Rectal smooth muscle tissue (tissue), 1 donor: ENCODE measurements at regions not wholly inside any gene's neighbourhood (a gene's known extent, or its start where the extent isn't known, plus 50 kb on each side); places are given as distances from the start of the nearest gene placed in this dataset.
A peak's percentile ranks its signal among the peaks of the same experiment; 100 is the strongest.

Experiments
- H3K27ac ChIP-seq: one replicate; pipeline ENCODE4 v1.7.0; 2013; ENCODE audit warnings: low read depth, low read length, inconsistent platforms
- H3K27me3 ChIP-seq: one replicate; pipeline ENCODE4 v1.7.0; 2013; ENCODE audit warnings: low read length; ENCODE audit not compliant: control insufficient read depth, insufficient read depth
- H3K36me3 ChIP-seq: one replicate; pipeline ENCODE4 v1.7.0; 2013; ENCODE audit warnings: low read length; ENCODE audit not compliant: control insufficient read depth, insufficient read depth
- H3K4me1 ChIP-seq: one replicate; pipeline ENCODE4 v1.7.0; 2013; ENCODE audit warnings: low read length; ENCODE audit not compliant: control insufficient read depth, insufficient read depth
- H3K4me3 ChIP-seq: one replicate; pipeline ENCODE4 v1.7.0; 2013; ENCODE audit warnings: low read length
- H3K9ac ChIP-seq: one replicate; pipeline ENCODE4 v1.7.0; 2013; ENCODE audit warnings: low read length

GRCh38 chr11:116473206-116473769 lies 299.5 kb downstream of the BUD13 start:
- Histone ChIP-seq H3K4me1 (peaks cover 20% of the 10 kb centered on the region), H3K27me3 (no peaks in the 10 kb centered on the region), H3K27ac (peak overlapping the region; percentile 82), H3K4me3 (no peak overlapping the region), H3K36me3 (no peaks in the 10 kb centered on the region), H3K9ac (no peak overlapping the region)

GRCh38 chr11:116472651-116473050 lies 300.1 kb downstream of the BUD13 start:
- Histone ChIP-seq H3K27me3 (no peaks in the 10 kb centered on the region), H3K27ac (peak overlapping the region; percentile 82), H3K9ac (no peak overlapping the region), H3K4me3 (no peak overlapping the region), H3K36me3 (no peaks in the 10 kb centered on the region), H3K4me1 (peaks cover 20% of the 10 kb centered on the region)

- Histone ChIP-seq H3K9ac (no peak overlapping the region), H3K27me3 (no peaks in the 10 kb centered on the region), H3K4me1 (peaks cover 22% of the 10 kb centered on the region), H3K27ac (no peak overlapping the region), H3K4me3 (no peak overlapping the region), H3K36me3 (no peaks in the 10 kb centered on the region)
Observed at GRCh38 chr11:116471608-116472256, 301.1 kb downstream of the BUD13 start.

- Histone ChIP-seq H3K27me3 (no peaks in the 10 kb centered on the region), H3K4me3 (no peak overlapping the region)
Observed at GRCh38 chr11:116468699-116469098, 304.1 kb downstream of the BUD13 start.

GRCh38 chr11:116467823-116468222 lies 305.0 kb downstream of the BUD13 start:
- H3K9ac ChIP-seq, result no peak overlapping the region
- H3K27me3 ChIP-seq, result no peaks in the 10 kb centered on the region
- H3K27ac ChIP-seq, result no peak overlapping the region
- no peaks in the 10 kb centered on the region for H3K36me3 ChIP-seq
- peaks cover 18% of the 10 kb centered on the region for H3K4me1 ChIP-seq
- H3K4me3 ChIP-seq, result no peak overlapping the region

More at GRCh38 chr11:116468699-116469098, 304.1 kb downstream of the BUD13 start:
- H3K9ac ChIP-seq, result no peak overlapping the region
- peaks cover 25% of the 10 kb centered on the region for H3K4me1 ChIP-seq
- H3K36me3 ChIP-seq, result no peaks in the 10 kb centered on the region
- H3K27ac ChIP-seq, result no peak overlapping the region

- H3K27me3 ChIP-seq, result no peaks in the 10 kb centered on the region
- H3K4me3 ChIP-seq, result no peak overlapping the region
- no peak overlapping the region for H3K27ac ChIP-seq
- no peak overlapping the region for H3K9ac ChIP-seq
- no peaks in the 10 kb centered on the region for H3K36me3 ChIP-seq
- peaks cover 11% of the 10 kb centered on the region for H3K4me1 ChIP-seq
Observed at GRCh38 chr11:116466801-116467200, 306.0 kb downstream of the BUD13 start.

GRCh38 chr11:116466191-116466590 lies 306.6 kb downstream of the BUD13 start:
- no peak overlapping the region for H3K27ac ChIP-seq
- H3K36me3 ChIP-seq, result no peaks in the 10 kb centered on the region
- no peak overlapping the region for H3K4me3 ChIP-seq
- peaks cover 7% of the 10 kb centered on the region for H3K4me1 ChIP-seq
- H3K9ac ChIP-seq, result no peak overlapping the region
- no peaks in the 10 kb centered on the region for H3K27me3 ChIP-seq

GRCh38 chr11:116465056-116465455 lies 307.7 kb downstream of the BUD13 start:
- Histone ChIP-seq H3K9ac (no peak overlapping the region), H3K27me3 (no peaks in the 10 kb centered on the region), H3K4me3 (no peak overlapping the region), H3K27ac (no peak overlapping the region), H3K36me3 (no peaks in the 10 kb centered on the region), H3K4me1 (peaks cover 14% of the 10 kb centered on the region)

GRCh38 chr11:116461789-116462188 lies 311.0 kb downstream of the BUD13 start:
- Histone ChIP-seq H3K36me3 (no peaks in the 10 kb centered on the region), H3K27ac (no peak overlapping the region), H3K27me3 (no peaks in the 10 kb centered on the region), H3K9ac (no peak overlapping the region), H3K4me1 (peaks cover 43% of the 10 kb centered on the region), H3K4me3 (no peak overlapping the region)

- Histone ChIP-seq H3K4me3 (no peak overlapping the region), H3K27ac (peak overlapping the region; percentile 80), H3K36me3 (no peaks in the 10 kb centered on the region), H3K4me1 (peaks cover 41% of the 10 kb centered on the region), H3K9ac (no peak overlapping the region), H3K27me3 (no peaks in the 10 kb centered on the region)
Observed at GRCh38 chr11:116460156-116460920, 312.4 kb downstream of the BUD13 start.

- Histone ChIP-seq H3K4me3 (no peak overlapping the region), H3K4me1 (peaks cover 37% of the 10 kb centered on the region), H3K27me3 (no peaks in the 10 kb centered on the region), H3K9ac (no peak overlapping the region), H3K36me3 (no peaks in the 10 kb centered on the region), H3K27ac (peak overlapping the region; percentile 81)
Observed at GRCh38 chr11:116459185-116460045, 313.4 kb downstream of the BUD13 start.

- H3K4me1 ChIP-seq, result peaks cover 37% of the 10 kb centered on the region
- no peaks in the 10 kb centered on the region for H3K36me3 ChIP-seq
- no peaks in the 10 kb centered on the region for H3K27me3 ChIP-seq
- H3K27ac ChIP-seq, result peak overlapping the region; percentile 81
- no peak overlapping the region for H3K4me3 ChIP-seq
- H3K9ac ChIP-seq, result no peak overlapping the region
Observed at GRCh38 chr11:116458546-116458945, 314.2 kb downstream of the BUD13 start.
